ENCODE measurements at regions not wholly inside any gene's neighbourhood (a gene's known extent, or its start where the extent isn't known, plus 50 kb on each side); places are given as distances from the start of the nearest gene placed in this dataset.

Small RNA genes in the stretch of these regions (small RNA-seq; reads per million reads assigned to genes)
- 0 reads per million in 7 experiments for gene AC064859.1

Data from SK-N-SH (cell line).